ENCODE measurements at regions not wholly inside any gene's neighbourhood (a gene's known extent, or its start where the extent isn't known, plus 50 kb on each side); places are given as distances from the start of the nearest gene placed in this dataset.
"Not testable (repeated sequence)": the region's sequence is repeated elsewhere in the genome, so short reads cannot be mapped to it uniquely, and the experiment has no call there.

- no peak for DNase-seq (ENCODE audit: extremely low spot score)
- ChIA-PET CTCF (interaction anchor here (0.5 kb wide), 1 partner anchor 117 kb away, joined by 4 read pairs; no protein-coding TSS in a partner anchor), POLR2A (no interaction called here)
- no peak for TF ChIP-seq ELF4 (IDR thresholded peaks at IDR 0.05)
- TF ChIP-seq FOXM1 (IDR thresholded peaks at IDR 0.05; ENCODE audit: borderline replicate concordance), result no peak
- no peak for TF ChIP-seq FOXA1 (IDR thresholded peaks at IDR 0.05)
- no peak for TF ChIP-seq SP1 (IDR thresholded peaks at IDR 0.05)
- TF ChIP-seq NFRKB (IDR thresholded peaks at IDR 0.05), result no peak
- TF ChIP-seq BHLHE40 (IDR thresholded peaks at IDR 0.05; ENCODE audit: borderline replicate concordance), result no peak
These were observed 104.9 kb upstream of the NDUFV2 start for GRCh38 chr18:8997634-8998033.

- CTCF ChIA-PET, result no interaction called here
- POLR2A ChIA-PET, result no interaction called here
These were observed 103.8 kb upstream of the NDUFV2 start for GRCh38 chr18:8998481-8999217.

GRCh38 chr18:8999872-9000271 is 102.6 kb upstream of the NDUFV2 start:
- DNase-seq (ENCODE audit: extremely low spot score), result no peak
- ChIA-PET POLR2A (no interaction called here), CTCF (interaction anchor here (0.6 kb wide), 1 partner anchor 586 kb away, joined by 4 read pairs; no protein-coding TSS in a partner anchor)
- TF ChIP-seq PKNOX1 (IDR thresholded peaks at IDR 0.05) (no peak), FOXK2 (IDR thresholded peaks at IDR 0.05) (no peak), SP1 (IDR thresholded peaks at IDR 0.05) (no peak), HDGF (IDR thresholded peaks at IDR 0.05; ENCODE audit: borderline replicate concordance) (no peak), ARNT (IDR thresholded peaks at IDR 0.05) (no peak), ELF4 (IDR thresholded peaks at IDR 0.05) (no peak), TARDBP (IDR thresholded peaks at IDR 0.05) (no peak), LEF1 (IDR thresholded peaks at IDR 0.05; ENCODE audit: borderline replicate concordance) (no peak), L3MBTL2 (conservative IDR thresholded peaks at IDR 0.05) (no peak), NFRKB (IDR thresholded peaks at IDR 0.05) (no peak), SUZ12 (IDR thresholded peaks at IDR 0.05) (no peak), BHLHE40 (IDR thresholded peaks at IDR 0.05; ENCODE audit: borderline replicate concordance) (no peak), FOXA1 (IDR thresholded peaks at IDR 0.05) (no peak), ZNF384 (IDR thresholded peaks at IDR 0.05) (no peak), FOXM1 (IDR thresholded peaks at IDR 0.05; ENCODE audit: borderline replicate concordance) (no peak), CTBP1 (IDR thresholded peaks at IDR 0.05; ENCODE audit: borderline replicate concordance) (no peak)

More at GRCh38 chr18:8998481-8999217, 103.8 kb upstream of the NDUFV2 start:
- no peak for DNase-seq (ENCODE audit: extremely low spot score)
- TF ChIP-seq FOXM1 (IDR thresholded peaks at IDR 0.05; ENCODE audit: borderline replicate concordance), result no peak
- no peak for TF ChIP-seq TARDBP (IDR thresholded peaks at IDR 0.05)
- peak; percentile 48; the same call in 1 of the 2 replicates for TF ChIP-seq PKNOX1 (IDR thresholded peaks at IDR 0.05)

GRCh38 chr18:9000733-9001132 is 101.8 kb upstream of the NDUFV2 start:
- POLR2A ChIA-PET, result no interaction called here
- CTCF ChIA-PET, result no interaction called here
- no peak for DNase-seq (ENCODE audit: extremely low spot score)
- TF ChIP-seq BHLHE40 (IDR thresholded peaks at IDR 0.05; ENCODE audit: borderline replicate concordance) (no peak), FOXM1 (IDR thresholded peaks at IDR 0.05; ENCODE audit: borderline replicate concordance) (no peak), SUZ12 (IDR thresholded peaks at IDR 0.05) (no peak), ZNF384 (IDR thresholded peaks at IDR 0.05) (no peak), CTBP1 (IDR thresholded peaks at IDR 0.05; ENCODE audit: borderline replicate concordance) (no peak), FOXK2 (IDR thresholded peaks at IDR 0.05) (no peak)

GRCh38 chr18:9001209-9001608 is 101.3 kb upstream of the NDUFV2 start:
- DNase-seq (ENCODE audit: extremely low spot score), result no peak
- TF ChIP-seq FOXA1 (IDR thresholded peaks at IDR 0.05) (no peak), BHLHE40 (IDR thresholded peaks at IDR 0.05; ENCODE audit: borderline replicate concordance) (no peak), ELF4 (IDR thresholded peaks at IDR 0.05) (no peak), TARDBP (IDR thresholded peaks at IDR 0.05) (no peak), HDGF (IDR thresholded peaks at IDR 0.05; ENCODE audit: borderline replicate concordance) (no peak), NFRKB (IDR thresholded peaks at IDR 0.05) (no peak), ZNF384 (IDR thresholded peaks at IDR 0.05) (no peak)
- CTCF ChIA-PET, result no interaction called here
- POLR2A ChIA-PET, result no interaction called here

GRCh38 chr18:9003406-9004100 is 98.9 kb upstream of the NDUFV2 start:
- DNase-seq (ENCODE audit: extremely low spot score), result no peak
- ChIA-PET CTCF (no interaction called here), POLR2A (no interaction called here)
- TF ChIP-seq NFRKB (IDR thresholded peaks at IDR 0.05) (no peak), CTBP1 (IDR thresholded peaks at IDR 0.05; ENCODE audit: borderline replicate concordance) (no peak), L3MBTL2 (conservative IDR thresholded peaks at IDR 0.05) (no peak), FOXM1 (IDR thresholded peaks at IDR 0.05; ENCODE audit: borderline replicate concordance) (no peak), PKNOX1 (IDR thresholded peaks at IDR 0.05) (no peak), ARNT (IDR thresholded peaks at IDR 0.05) (no peak), HDGF (IDR thresholded peaks at IDR 0.05; ENCODE audit: borderline replicate concordance) (no peak), TARDBP (IDR thresholded peaks at IDR 0.05) (no peak), ELF4 (IDR thresholded peaks at IDR 0.05) (no peak), BHLHE40 (IDR thresholded peaks at IDR 0.05; ENCODE audit: borderline replicate concordance) (no peak), LEF1 (IDR thresholded peaks at IDR 0.05; ENCODE audit: borderline replicate concordance) (no peak), FOXA1 (IDR thresholded peaks at IDR 0.05) (no peak), FOXK2 (IDR thresholded peaks at IDR 0.05) (no peak), ZNF384 (IDR thresholded peaks at IDR 0.05) (no peak), SUZ12 (IDR thresholded peaks at IDR 0.05) (no peak), SP1 (IDR thresholded peaks at IDR 0.05) (no peak)

GRCh38 chr18:9004308-9004707 is 98.2 kb upstream of the NDUFV2 start:
- CTCF ChIA-PET; POLR2A ChIA-PET; DNase-seq (ENCODE audit: extremely low spot score): not testable (repeated sequence)

- DNase-seq (ENCODE audit: extremely low spot score); CTCF ChIA-PET; POLR2A ChIA-PET: not testable (repeated sequence)
These were observed 94.8 kb upstream of the NDUFV2 start for GRCh38 chr18:9007700-9008099.
